GM19240 (cell line): ENCODE measurements at regions not wholly inside any gene's neighbourhood (a gene's known extent, or its start where the extent isn't known, plus 50 kb on each side); places are given as distances from the start of the nearest gene placed in this dataset.

ENCODE experiments used
- DNase-seq: peaks from one replicate; pipeline ENCODE4 v3.0.0; 2011; ENCODE audit warnings: low spot score; ENCODE audit not compliant: insufficient read length

GRCh38 chr13:106835477-106835876 lies 267.5 kb upstream of the ARGLU1 start:
- no peak for DNase-seq

- no peak for DNase-seq
Observed at GRCh38 chr13:106821979-106822378, 254.0 kb upstream of the ARGLU1 start.

GRCh38 chr13:106819413-106820180 lies 251.7 kb upstream of the ARGLU1 start:
- DNase-seq = no peak

- no peak for DNase-seq
Observed at GRCh38 chr13:106818971-106819370, 251.0 kb upstream of the ARGLU1 start.

GRCh38 chr13:106815545-106815944 lies 247.6 kb upstream of the ARGLU1 start:
- no peak for DNase-seq

- no peak for DNase-seq
Observed at GRCh38 chr13:106814463-106814862, 246.5 kb upstream of the ARGLU1 start.

GRCh38 chr13:106810069-106810468 lies 242.1 kb upstream of the ARGLU1 start:
- no peak for DNase-seq

GRCh38 chr13:106804991-106805390 lies 237.1 kb upstream of the ARGLU1 start:
- no peak for DNase-seq

- DNase-seq = no peak
Observed at GRCh38 chr13:106802917-106803316, 235.0 kb upstream of the ARGLU1 start.

- DNase-seq = no peak
Observed at GRCh38 chr13:106799781-106800335, 231.9 kb upstream of the ARGLU1 start.

GRCh38 chr13:106797081-106797640 lies 229.2 kb upstream of the ARGLU1 start:
- DNase-seq = no peak

- DNase-seq = no peak
Observed at GRCh38 chr13:106796280-106797047, 228.5 kb upstream of the ARGLU1 start.

GRCh38 chr13:106795847-106796246 lies 227.9 kb upstream of the ARGLU1 start:
- DNase-seq = no peak

GRCh38 chr13:106794117-106794516 lies 226.2 kb upstream of the ARGLU1 start:
- DNase-seq = no peak

- DNase-seq = no peak
Observed at GRCh38 chr13:106789911-106790310, 222.0 kb upstream of the ARGLU1 start.

- DNase-seq = no peak
Observed at GRCh38 chr13:106786006-106786563, 218.1 kb upstream of the ARGLU1 start.

GRCh38 chr13:106774621-106775020 lies 206.7 kb upstream of the ARGLU1 start:
- no peak for DNase-seq

GRCh38 chr13:106772006-106772601 lies 204.2 kb upstream of the ARGLU1 start:
- no peak for DNase-seq

GRCh38 chr13:106768991-106769390 lies 201.1 kb upstream of the ARGLU1 start:
- DNase-seq = no peak

- DNase-seq = no peak
Observed at GRCh38 chr13:106762708-106763107, 194.8 kb upstream of the ARGLU1 start.

- no peak for DNase-seq
Observed at GRCh38 chr13:106756446-106756845, 188.5 kb upstream of the ARGLU1 start.
